Common myeloid progenitor, CD34-positive (primary cell): ENCODE measurements at regions not wholly inside any gene's neighbourhood (a gene's known extent, or its start where the extent isn't known, plus 50 kb on each side); places are given as distances from the start of the nearest gene placed in this dataset.

ENCODE experiments used
- CTCF ChIA-PET: fragments of 350-600 bp; sonication (Branson Sonifier 250); formaldehyde crosslinking; loops from one replicate; lab custom pipeline; 2021; ENCODE audit warnings: antibody characterized with exemption; lab: Charles Lee
- POLR2A ChIA-PET: fragments of 350-600 bp; sonication (Branson Sonifier 250); formaldehyde crosslinking; loops from one replicate; lab custom pipeline; 2021; ENCODE audit warnings: antibody characterized with exemption; lab: Charles Lee
- DNase-seq, 3 donors: peaks; one replicate each; pipeline versions ENCODE4 v3.0.0 to v3.0.0-alpha.2; 2013
- H3K27ac ChIP-seq, 2 experiments: 1 replicate in 1 of 2; 2 replicates in 1 of 2; pipeline ENCODE4 v1.7.0; 2013; ENCODE audit warnings: inconsistent platforms in 2 of 2, low read length in 2 of 2, mild to moderate bottlenecking in 2 of 2, low read depth in 1 of 2, moderate library complexity in 1 of 2; ENCODE audit not compliant: severe bottlenecking in 2 of 2, insufficient read depth in 1 of 2, poor library complexity in 1 of 2
- H3K27me3 ChIP-seq, 5 experiments: replicated peaks in 2 of 5; 1 replicate in 3 of 5; 2 replicates in 2 of 5; pipeline versions ENCODE4 v1.6.1 to v1.7.0; 2013; ENCODE audit warnings: low read length in 4 of 5, mild to moderate bottlenecking in 2 of 5, moderate library complexity in 2 of 5, inconsistent platforms in 1 of 5; ENCODE audit not compliant: insufficient read depth in 5 of 5, control insufficient read depth in 4 of 5
- H3K36me3 ChIP-seq, 4 experiments: 1 replicate in 2 of 4; 2 replicates in 2 of 4; pipeline versions ENCODE4 v1.6.1 to v1.7.0; 2013; ENCODE audit warnings: low read length in 3 of 4, control low read depth in 1 of 4, mild to moderate bottlenecking in 1 of 4; ENCODE audit not compliant: control insufficient read depth in 4 of 4, insufficient read depth in 4 of 4
- H3K4me1 ChIP-seq, 4 experiments: 1 replicate in 3 of 4; 2 replicates in 1 of 4; pipeline versions ENCODE4 v1.6.1 to v1.7.1; 2013; ENCODE audit warnings: low read length in 3 of 4, mild to moderate bottlenecking in 3 of 4, control low read depth in 1 of 4, inconsistent platforms in 1 of 4, moderate library complexity in 1 of 4; ENCODE audit not compliant: control insufficient read depth in 4 of 4, insufficient read depth in 4 of 4; ENCODE audit errors: control extremely low read depth in 1 of 4
- H3K4me3 ChIP-seq, 7 experiments: 1 replicate in 4 of 7; 2 replicates in 3 of 7; pipeline versions ENCODE4 v1.5.1 to v1.7.0; 2013; ENCODE audit warnings: mild to moderate bottlenecking in 7 of 7, low read length in 6 of 7, moderate library complexity in 6 of 7, inconsistent platforms in 2 of 7, low read depth in 2 of 7, control low read depth in 1 of 7; ENCODE audit not compliant: insufficient read depth in 4 of 7, control insufficient read depth in 1 of 7; ENCODE audit errors: extremely low read depth in 1 of 7
- H3K9me3 ChIP-seq, 5 experiments: 1 replicate in 4 of 5; 2 replicates in 1 of 5; pipeline versions ENCODE4 v1.6.1 to v1.7.1; 2013; ENCODE audit warnings: low read length in 4 of 5, mild to moderate bottlenecking in 2 of 5, inconsistent platforms in 1 of 5, low read depth in 1 of 5, moderate library complexity in 1 of 5; ENCODE audit not compliant: control insufficient read depth in 4 of 5, insufficient read depth in 2 of 5; ENCODE audit errors: control extremely low read depth in 1 of 5
- WGBS: methylation state at CpG from one replicate; pipeline ENCODE4 v1.1.5; 2013; ENCODE audit not compliant: insufficient coverage; 5-methylcytosine and 5-hydroxymethylcytosine counted together

DNA sequence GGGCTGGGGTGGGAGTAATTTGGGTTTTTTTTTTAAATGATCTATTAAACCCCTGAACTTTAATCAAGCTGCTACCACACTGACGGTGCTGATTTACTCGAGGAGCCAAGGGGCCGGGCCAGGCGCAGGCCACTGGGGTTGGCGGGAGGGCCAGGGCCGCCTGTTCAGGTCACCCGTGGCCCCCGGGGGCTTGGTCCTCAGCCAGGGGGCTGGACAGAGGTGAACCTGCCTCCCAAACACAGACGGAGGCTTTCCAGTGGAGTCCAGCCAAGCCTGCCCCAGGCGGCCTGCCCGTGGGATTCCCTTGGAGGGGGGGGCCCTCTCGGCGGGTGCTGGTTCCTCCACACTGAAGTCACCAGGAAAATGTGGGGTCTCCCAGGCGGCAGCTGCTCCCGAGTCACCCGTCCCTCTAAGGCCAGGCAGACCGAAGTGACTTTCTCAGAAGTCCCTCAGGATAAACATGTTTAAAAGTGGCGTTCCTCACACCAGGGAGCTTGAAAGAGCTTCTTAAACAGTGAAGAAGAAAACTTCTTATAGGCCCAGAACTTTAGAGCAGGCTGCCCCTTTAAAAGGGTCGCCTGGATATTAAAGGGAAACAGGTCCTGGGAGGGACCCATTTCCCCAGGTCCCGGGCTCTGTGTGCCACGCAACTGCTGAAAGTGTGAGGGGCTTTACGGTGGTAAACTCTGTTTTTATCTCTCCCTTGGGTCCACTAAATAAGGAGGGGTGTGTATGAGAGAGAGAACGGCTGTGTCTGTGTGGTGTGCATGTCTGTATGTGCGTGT lies 167.2 kb upstream of the GSC start:
- no peak for DNase-seq

DNA sequence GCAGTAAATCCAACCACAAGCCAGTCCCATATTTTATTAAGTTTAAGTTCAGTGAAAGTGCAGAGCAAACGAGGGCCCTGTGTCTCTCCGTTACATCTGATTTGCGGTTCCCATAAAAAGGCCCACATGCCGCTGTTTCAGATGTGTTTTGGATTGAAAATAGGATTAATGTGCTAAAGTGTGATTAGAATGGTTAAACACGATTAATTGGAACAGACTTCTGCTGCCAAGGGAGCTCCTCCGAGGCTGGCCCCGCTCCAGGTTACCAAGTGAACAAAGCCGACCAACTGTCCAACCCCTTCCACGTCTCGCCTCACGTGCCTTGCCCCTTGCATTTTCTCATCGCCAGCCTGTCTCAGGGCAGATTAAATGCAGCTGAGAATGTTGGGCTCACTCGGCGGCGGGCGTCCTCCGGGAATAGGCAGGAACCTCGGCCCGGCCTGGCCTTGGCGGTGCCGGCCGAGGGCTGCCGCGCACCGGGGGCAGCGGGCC lies 166.5 kb upstream of the GSC start:
- ChIA-PET CTCF (interaction anchor here (0.6 kb wide), 1 partner anchor 1864 kb away, joined by 3 read pairs; no protein-coding TSS in a partner anchor), POLR2A (no interaction called here)
- 96% methylated on average over 10 of the region's 26 CpGs for WGBS
- DNase-seq, result no peak
- Histone ChIP-seq H3K4me1 (no peaks in the 10 kb centered on the region), H3K27me3 (peaks cover 0 to 19% (median 3%) of the 10 kb centered on the region in 5 experiments), H3K36me3 (no peaks in the 10 kb centered on the region), H3K9me3 (no peaks in the 10 kb centered on the region), H3K4me3 (no peak overlapping the region), H3K27ac (no peak overlapping the region)

More for the DNA sequence above, 167.2 kb upstream of the GSC start:
- H3K9me3 ChIP-seq, result no peaks in the 10 kb centered on the region
- POLR2A ChIA-PET, result no interaction called here
- no peaks in the 10 kb centered on the region for H3K36me3 ChIP-seq
- CTCF ChIA-PET, result no interaction called here
- peaks cover 0 to 18% (median 3%) of the 10 kb centered on the region in 5 experiments for H3K27me3 ChIP-seq
- 88% methylated on average over 24 of the region's 24 CpGs for WGBS
- no peaks in the 10 kb centered on the region for H3K4me1 ChIP-seq
- no peak overlapping the region for H3K27ac ChIP-seq
- H3K4me3 ChIP-seq, result no peak overlapping the region

DNA sequence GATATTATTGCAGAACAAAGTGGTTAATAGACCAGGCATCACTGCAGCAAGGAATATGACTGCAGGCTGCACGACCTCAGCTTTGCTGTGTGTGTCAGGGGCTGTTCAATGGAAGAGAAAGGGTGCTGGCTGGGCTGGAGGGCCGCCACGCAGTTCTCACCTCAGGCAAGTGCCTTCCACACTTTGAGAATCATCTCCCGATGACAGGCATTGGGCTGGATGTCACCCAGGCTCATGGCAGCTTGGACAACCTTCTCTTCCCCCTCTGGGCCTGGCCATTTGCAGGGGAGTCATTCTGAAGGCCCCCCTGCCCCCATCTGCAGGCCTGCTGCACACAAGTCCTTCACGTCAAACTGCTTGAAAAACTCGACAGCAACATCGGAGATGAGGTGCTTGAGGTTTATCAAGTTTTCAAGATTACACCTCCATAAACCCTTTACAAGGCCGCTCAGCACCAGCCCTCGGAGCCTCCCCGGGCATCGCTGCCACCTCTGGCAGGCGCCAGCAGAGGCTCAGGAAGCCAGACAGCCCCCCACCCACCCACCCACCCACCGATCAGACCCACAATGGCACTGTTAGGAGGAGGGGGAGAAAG lies 165.9 kb upstream of the GSC start:
- no peaks in the 10 kb centered on the region for H3K9me3 ChIP-seq
- H3K27ac ChIP-seq, result no peak overlapping the region
- ChIA-PET POLR2A (no interaction called here), CTCF (interaction anchor here (0.6 kb wide), 1 partner anchor 1864 kb away, joined by 3 read pairs; no protein-coding TSS in a partner anchor)
- WGBS, result 81% methylated on average over 5 of the region's 13 CpGs
- no peaks in the 10 kb centered on the region for H3K36me3 ChIP-seq
- no peak for DNase-seq
- H3K4me1 ChIP-seq, result no peaks in the 10 kb centered on the region
- H3K4me3 ChIP-seq, result no peak overlapping the region
- peaks cover 0 to 19% (median 3%) of the 10 kb centered on the region in 5 experiments for H3K27me3 ChIP-seq

DNA sequence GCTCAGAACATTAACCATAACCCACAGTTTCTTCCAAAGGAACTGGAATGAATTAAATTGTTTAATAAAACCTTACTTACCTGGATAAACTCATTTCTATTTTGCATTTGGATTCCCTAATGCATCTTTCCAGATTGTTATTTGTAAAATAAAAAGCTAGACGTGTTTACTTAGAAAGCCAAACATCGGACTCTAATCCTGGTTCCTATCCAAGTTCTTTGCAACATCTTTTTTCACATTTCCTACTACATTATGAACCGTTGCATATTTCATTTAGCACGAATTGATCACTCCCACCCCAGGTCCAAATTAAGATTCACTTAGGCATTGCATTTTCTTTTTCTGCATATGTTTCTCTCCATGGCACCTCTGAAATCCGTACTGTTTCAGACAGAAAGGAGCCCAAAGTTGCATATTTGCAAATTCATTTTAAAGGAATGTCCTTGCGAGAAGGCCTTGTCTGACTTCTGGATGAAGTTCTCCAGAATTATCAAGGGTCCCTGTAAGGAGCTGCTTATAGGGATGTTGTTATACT lies 164.4 kb upstream of the GSC start:
- Histone ChIP-seq H3K4me3 (no peak overlapping the region), H3K27me3 (peaks cover 0 to 24% (median 3%) of the 10 kb centered on the region in 5 experiments), H3K36me3 (no peaks in the 10 kb centered on the region), H3K4me1 (no peaks in the 10 kb centered on the region), H3K27ac (no peak overlapping the region), H3K9me3 (no peaks in the 10 kb centered on the region)
- CTCF ChIA-PET, result no interaction called here
- 98% methylated on average over 5 of the region's 6 CpGs for WGBS
- DNase-seq, result no peak
- POLR2A ChIA-PET, result no interaction called here

DNA sequence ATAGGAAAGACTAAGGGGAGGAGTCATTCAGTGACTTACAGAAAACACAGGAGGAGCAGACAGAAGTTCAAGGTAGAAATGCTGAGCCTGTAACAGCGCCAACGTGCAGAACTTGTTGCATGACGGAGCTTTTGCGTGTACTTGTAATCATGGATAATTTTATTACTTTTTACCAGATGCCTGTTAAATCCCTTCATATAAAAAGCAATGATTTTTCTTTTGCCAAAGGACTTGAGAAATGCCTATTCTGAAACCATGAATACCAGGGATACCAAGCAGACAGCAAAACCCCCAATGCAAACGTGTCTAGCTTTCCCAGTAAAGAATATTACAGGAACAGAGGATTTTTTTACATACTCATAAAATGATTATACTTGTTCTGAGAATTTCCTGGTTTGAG lies 163.6 kb upstream of the GSC start:
- H3K9me3 ChIP-seq, result no peaks in the 10 kb centered on the region
- no peaks in the 10 kb centered on the region for H3K4me1 ChIP-seq
- H3K36me3 ChIP-seq, result no peaks in the 10 kb centered on the region
- ChIA-PET POLR2A (no interaction called here), CTCF (no interaction called here)
- H3K4me3 ChIP-seq, result no peak overlapping the region
- DNase-seq, result no peak
- no peak overlapping the region for H3K27ac ChIP-seq
- no CpG with 5 or more reads among the region's 5 CpGs for WGBS
- H3K27me3 ChIP-seq, result peaks cover 0 to 24% (median 3%) of the 10 kb centered on the region in 5 experiments

DNA sequence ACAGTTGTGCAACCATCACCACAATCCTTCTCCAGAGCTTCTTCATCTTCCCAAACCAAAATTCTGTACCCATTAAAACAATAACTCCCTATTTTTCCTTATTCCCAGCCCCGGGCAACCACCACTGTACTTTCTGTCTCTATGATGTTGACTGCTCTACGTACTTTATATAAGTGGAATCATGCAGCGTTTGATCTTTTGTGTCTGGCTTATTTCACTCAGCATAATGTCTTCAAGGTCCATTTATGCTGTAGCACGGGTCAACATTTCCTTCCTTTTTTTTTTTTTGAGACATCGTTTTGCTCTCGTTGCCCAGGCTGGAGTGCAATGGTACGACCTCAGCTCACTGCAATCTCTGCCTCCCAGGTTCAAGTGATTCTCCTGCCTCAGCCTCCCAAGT lies 162.7 kb upstream of the GSC start:
- no peaks in the 10 kb centered on the region for H3K36me3 ChIP-seq
- WGBS, result 44% methylated on average over 7 of the region's 7 CpGs

DNA sequence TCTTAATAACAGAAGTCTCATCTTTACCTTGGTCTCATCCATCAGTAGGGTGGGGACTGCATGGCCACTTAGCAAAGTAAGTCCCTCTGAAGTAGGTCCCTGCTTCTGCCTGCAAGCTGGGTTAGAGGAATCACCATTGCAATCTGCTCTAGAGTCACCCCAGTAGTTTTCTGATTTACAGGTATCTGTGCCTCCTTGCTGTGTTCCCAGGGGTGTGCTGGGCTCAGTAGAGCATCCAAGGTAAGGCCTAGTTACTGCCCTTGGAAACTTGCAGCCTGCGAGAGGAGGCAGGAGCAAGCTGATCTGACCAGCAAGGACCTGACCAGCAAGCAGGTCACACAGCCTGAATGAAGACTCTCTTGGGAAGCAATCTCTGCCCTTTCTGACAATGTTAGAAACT lies 160.8 kb upstream of the GSC start:
- H3K36me3 ChIP-seq, result no peaks in the 10 kb centered on the region
- no peak overlapping the region for H3K27ac ChIP-seq
- no peaks in the 10 kb centered on the region for H3K4me1 ChIP-seq
- H3K9me3 ChIP-seq, result no peaks in the 10 kb centered on the region
- 100% methylated on average over 1 of the region's 1 CpG for WGBS
- peaks cover 0 to 25% (median 3%) of the 10 kb centered on the region in 5 experiments for H3K27me3 ChIP-seq
- ChIA-PET POLR2A (no interaction called here), CTCF (no interaction called here)
- no peak for DNase-seq
- no peak overlapping the region for H3K4me3 ChIP-seq

More for the DNA sequence above, 162.7 kb upstream of the GSC start:
- Histone ChIP-seq H3K4me1 (no peaks in the 10 kb centered on the region), H3K27ac (no peak overlapping the region), H3K4me3 (no peak overlapping the region), H3K9me3 (no peaks in the 10 kb centered on the region), H3K27me3 (peaks cover 0 to 24% (median 3%) of the 10 kb centered on the region in 5 experiments)
- DNase-seq, result no peak
- ChIA-PET POLR2A (no interaction called here), CTCF (no interaction called here)
